Mucosa of gallbladder (tissue), 1 donor: ENCODE measurements at regions not wholly inside any gene's neighbourhood (a gene's known extent, or its start where the extent isn't known, plus 50 kb on each side); places are given as distances from the start of the nearest gene placed in this dataset.

Source experiments
- DNase-seq: peaks from one replicate; pipeline ENCODE4 v3.0.0-alpha.2; 2020; ENCODE audit warnings: low spot score
- donor health status: DM: no; HTN: no; CAD: no.

DNA sequence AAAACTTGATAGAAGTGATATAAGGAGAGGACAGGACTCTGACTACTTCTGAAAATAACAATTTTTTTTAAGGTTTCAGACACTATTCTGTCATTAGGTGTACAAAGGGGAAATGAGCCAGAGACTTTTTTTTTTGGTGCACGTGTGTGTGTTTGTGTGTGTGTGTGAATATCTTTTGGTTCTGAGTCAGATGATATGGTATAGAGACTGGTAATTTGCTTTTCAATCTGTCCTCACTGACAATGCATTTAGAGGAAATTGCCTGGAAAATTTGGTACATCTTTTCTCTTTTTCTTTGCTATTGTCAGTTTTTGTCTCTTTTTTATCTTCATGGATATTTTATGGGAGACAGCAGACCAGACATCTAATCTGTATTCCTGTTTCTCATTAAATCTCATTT, 59.3 kb downstream of the DDIT4L start:
- DNase-seq: no peak

DNA sequence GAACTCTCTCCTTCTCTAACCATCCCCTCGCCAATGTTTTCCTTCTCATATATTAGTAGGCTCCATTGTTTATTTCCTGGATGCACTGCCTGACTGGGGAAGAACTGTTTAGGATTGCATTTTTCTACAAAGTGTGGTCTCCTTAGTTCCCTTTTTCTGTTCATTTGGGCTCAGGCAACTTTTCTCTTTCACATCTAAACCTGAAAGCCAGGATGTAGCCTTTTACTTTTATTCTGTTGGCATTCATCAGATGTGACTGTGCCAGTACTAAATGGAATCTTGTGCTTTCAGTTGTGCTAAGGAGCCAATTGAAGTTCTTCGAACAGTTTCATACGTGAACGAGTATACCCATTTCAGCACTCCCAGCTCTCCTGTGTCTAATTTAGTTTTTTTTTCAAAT, 59.8 kb downstream of the DDIT4L start:
- DNase-seq: no peak

DNA sequence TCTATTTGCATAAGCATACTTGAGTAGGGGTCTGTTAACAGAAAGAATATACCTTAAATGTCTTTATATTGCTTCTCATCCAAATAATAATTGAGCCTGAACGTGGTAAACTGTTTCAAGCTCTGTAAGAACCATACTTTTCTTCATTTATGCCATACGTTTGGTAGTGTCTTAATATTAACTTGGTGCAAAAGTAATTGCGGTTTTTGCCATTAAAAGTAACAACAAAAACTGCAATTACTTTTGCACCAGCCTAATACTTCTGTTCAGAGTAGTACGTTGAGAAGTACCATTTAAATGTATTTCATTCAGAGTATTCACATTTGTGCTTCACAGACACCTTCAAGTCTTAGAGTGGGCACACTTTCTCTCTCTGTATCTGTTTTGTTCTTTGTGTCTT, 60.5 kb downstream of the DDIT4L start:
- no peak for DNase-seq

DNA sequence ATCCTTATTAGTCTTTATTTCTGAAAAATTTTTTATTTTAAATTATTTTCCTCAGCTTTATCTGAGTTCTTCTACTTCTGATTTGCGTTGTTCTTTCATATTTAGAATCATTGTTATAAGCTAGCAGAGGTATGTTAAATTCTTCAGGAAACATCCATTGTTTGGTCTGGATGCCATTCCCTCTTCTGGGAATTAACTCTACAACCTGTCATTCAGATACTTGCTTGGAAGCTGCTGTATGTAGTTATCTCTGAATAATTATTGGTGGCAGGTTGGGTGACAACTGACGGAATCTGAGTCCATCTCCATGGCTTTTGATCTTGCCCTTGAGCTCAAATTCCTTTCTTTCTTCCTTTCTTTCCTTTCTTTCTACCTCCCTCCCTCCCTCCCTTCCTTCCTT, 61.9 kb downstream of the DDIT4L start:
- DNase-seq: no peak

DNA sequence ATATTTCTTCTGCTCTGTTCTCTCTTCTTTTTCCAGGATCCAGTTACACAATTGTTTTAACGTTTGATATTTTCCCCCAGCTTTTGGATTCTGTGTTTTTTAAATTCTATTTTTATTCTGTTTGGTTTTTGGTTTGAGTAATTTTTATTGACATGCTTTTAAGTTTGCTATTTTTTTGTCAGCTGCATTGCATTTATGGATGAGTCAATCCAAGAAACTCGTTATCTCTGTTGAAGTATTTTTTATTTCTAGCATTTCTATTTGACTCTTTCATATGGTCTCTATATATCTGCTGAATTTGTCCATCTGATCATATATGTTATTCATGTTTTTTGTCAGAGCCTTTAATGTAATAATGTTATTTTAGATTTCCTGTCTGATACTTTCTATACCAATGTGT, 65.6 kb downstream of the DDIT4L start:
- DNase-seq: no peak

DNA sequence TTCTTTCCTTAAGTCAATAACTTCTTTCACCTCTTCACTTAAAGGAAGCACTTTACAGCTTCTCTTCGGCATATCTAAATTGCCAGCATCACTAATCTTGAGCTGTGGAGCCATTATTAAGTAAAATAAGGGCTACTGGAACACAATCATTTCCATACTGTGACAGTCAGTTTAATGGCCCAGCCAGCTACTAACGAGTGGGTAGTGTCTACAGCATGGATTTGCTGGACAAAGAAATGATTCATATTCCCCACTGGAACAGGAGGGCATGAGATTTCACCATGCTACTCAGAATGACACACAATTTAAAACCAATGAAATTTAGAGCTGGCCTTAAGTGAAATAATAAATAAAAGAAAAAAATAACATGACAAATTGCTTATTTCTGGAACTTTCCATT, 72.1 kb downstream of the DDIT4L start:
- DNase-seq: no peak

DNA sequence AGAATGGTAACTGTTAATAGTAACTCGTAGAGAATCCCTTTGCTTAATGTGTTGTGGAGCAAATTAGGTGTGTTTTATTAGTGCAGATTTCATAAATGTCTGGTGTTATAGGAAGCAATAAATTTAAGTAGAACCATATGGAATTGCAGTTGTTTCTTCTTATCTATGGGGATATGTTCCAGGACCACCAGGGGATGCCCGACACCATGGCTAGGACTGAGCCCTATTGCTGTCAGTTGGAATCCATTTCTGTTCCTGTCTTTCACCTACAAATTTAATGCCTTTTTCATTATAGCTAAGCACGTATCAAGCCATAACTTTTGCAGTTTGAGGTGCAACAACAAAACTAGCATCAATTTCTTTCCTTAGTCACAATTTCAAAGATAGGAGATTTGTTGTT, 72.5 kb downstream of the DDIT4L start:
- no peak for DNase-seq

DNA sequence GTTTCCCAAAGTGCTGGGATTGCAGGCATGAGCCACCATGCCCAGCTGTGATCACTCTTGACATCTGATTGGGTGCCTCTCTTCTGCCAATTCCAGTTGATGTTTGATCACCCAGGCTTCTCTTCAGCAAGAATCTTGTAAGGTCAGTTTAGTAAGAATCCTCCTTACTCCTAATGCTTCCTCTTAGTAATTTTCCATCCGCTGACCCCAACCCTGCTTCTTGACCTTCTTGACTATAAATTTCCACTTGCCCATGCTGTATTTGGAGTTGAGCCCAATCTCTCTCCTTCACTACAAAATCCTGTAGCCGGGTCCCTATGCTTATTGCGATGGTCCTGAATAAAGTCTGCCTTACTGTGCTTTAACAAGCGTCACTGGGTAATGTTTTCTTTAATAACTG, 75.4 kb downstream of the DDIT4L start:
- DNase-seq: no peak

DNA sequence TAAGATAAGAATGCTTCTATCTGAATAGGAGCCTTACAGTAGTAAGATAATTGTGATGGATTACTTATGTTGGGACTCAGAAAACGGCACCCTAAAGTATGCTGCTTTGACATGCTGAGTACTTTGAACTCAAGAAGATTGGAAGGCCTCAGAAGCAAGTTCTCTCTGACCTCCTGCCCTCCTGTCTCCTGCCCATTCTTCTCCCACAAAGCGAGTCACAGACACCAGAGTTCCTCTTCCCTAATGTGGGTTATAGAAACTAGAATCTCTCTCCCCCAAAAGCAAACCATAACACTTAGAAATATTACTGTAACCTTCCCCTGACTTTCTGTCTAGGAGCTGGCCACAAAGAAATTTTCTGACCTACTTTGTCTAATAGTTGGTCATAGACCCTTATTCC, 76.5 kb downstream of the DDIT4L start:
- no peak for DNase-seq

DNA sequence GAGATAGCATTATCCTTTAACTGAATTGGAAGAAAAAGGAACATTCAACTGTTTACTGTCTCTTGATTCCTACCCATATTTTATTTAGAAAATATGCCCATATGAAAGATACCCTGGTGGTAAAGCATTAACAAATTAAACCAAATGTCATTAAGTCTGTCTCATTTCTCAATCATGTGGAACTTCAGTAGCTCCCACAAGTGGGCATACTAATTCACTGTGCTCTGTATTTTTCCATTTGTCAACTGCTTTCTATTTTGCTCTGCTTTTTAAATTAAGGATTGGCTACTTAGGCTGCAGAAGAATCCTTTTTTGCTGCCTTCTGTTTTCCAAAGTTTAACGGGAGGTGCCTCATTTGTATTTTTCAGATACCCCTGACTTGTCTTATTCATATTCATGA, 77.2 kb downstream of the DDIT4L start:
- DNase-seq: no peak

DNA sequence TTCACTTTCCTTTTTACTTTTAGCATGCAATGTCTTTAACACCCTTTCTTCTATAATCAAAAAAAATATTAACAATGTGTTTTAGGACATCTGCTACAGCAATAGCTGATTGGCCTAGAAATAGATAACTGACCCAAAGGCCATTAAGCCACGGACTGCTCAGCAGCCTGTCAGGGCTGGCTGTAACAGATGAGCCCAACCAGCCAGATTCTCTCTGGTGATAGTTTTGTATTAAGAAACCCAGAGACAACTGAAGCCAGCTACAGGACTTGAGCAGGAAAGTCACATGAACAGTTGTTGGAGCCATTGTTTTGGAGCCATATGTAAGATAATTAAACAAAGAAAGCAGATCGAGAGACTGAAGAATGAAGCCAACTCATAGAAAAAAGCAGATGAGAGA, 80.3 kb downstream of the DDIT4L start:
- no peak for DNase-seq

DNA sequence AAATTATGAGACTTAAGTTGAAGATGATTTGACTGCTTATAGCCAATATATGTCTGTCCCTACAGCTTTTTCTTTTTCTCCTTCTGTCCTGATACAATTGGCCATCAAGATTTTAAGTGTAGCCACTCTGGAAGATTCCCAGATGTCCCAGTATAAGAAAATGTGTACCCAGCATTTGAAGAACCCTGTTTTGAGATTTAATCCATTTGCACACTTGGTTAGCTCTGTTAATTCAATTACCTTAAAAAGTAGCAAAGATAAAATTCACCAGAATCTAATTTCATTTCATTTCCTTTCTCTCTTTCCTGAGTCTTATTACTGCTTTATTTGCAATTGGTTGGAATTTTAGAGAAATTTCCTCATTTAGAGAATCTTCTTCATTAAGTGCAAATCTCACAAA, 81.4 kb downstream of the DDIT4L start:
- DNase-seq: no peak

DNA sequence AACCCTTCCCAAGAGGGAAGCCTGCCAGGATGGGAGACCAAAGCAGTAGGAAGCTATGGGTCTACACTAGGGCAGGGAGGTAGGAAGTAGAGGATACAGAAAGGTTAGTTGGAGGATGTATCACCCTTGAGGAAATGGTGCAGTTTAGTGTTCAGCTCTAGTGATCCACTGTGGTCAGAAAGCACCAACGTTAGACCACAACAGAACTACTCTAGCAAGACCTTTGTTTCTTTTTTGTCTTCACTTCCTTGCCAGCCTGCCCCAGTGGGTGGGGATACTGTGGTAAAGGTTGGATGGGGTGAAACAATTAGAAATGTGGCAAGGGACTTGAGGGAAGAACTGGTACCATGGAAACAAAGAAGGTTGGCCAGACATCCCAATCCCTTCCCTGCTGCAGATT, 83.3 kb downstream of the DDIT4L start:
- DNase-seq: no peak

DNA sequence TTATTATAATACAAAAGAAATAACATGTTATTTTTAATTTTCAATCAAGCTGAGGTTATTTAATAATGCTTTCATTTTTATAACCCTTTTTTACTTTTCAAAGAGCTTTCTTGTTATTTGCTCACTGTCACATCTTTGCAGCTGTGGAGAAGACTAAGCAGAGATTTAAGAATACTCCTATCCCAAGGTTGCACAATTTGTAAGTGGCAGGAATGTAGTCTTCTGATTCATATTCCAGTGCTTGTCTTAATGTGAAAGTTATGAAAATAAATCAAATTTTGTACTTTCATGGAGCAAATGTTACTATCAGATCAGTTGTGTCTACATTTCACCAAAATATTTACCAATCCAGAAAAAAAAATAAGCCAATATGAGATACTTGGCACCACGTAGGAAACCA, 86.6 kb downstream of the DDIT4L start:
- DNase-seq: no peak

DNA sequence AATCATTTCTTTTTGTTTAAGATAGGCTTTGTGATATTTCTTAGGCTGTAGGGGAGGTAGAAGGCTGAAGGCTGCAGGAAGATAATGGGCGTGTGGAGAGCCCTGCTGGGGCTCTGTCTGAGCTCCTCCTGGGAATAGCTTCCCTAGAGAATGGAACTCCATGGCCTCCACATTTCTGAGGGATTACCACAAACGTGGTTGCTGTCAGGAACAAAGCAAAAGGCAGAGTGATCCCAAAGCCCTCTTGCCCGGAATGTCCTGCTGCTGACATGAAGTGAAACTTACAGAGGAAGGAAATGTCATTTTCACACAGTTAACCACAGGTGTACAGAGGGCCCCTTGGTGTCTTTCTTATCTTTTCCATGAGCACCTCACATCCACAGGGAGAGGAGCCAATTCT, 89.3 kb downstream of the DDIT4L start:
- DNase-seq: no peak

DNA sequence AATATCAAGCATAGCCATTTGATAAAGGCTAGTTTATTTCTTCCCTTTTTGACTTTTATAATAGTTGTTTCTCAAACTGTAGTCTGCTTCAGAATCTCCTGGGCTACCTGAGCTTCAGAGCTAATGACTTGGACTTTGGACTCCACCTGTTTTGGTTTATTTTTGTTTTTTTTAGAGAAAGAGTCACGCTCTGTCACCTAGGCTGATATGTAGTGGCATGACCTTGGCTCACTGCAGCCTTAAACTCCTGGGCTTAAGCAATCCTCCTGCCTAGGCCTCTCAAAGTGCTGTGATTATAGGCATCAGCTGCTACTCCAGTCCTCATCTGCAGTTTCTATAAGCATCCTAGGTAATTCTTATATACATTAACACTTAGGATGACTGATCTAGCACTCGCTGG, 90.5 kb downstream of the DDIT4L start:
- no peak for DNase-seq

DNA sequence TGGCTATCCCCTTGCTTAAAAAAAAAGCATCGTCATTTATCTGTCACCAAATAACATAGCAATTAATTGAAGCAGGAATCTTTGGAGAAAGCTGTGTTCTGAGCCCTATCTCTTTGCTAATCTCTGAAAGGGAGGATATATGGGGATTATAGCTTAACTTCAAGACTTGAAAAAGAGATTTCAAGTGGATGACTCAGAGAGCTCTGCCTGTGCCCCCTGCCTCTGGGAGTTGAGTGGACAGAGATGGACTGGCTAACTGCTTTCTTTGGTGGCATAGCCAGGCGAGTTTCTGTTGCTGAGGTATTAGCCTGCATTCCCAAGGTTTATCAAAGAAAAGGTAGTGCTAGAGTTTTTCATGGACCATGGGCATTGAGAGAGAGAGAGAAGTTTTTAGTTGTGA, 91.6 kb downstream of the DDIT4L start:
- no peak for DNase-seq

DNA sequence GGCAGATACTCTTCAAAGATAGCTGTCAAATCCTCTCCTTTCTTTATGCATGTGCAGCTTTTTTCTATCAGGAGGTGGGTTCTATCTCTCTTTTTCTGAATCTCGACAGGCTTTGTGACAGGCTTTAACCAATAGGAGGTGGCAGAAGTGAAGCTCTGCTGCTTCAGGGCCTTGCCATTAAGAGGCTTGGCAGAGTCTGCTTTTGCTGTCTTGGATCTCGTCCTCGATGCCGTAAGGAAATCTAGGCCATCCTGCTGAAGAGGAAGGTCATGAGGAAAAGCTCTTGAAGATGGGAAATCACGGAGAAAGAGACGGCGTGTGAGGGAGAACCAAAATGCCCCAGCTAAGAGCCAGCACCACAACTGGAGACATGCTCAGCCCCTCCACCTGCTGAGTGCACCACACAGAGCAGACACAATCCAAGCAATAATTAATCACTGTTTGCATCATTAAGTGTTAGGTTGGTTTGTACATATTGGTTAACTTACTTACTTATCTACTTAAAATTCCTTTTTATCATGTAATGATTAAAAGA, 92.2 kb downstream of the DDIT4L start:
- DNase-seq: no peak

DNA sequence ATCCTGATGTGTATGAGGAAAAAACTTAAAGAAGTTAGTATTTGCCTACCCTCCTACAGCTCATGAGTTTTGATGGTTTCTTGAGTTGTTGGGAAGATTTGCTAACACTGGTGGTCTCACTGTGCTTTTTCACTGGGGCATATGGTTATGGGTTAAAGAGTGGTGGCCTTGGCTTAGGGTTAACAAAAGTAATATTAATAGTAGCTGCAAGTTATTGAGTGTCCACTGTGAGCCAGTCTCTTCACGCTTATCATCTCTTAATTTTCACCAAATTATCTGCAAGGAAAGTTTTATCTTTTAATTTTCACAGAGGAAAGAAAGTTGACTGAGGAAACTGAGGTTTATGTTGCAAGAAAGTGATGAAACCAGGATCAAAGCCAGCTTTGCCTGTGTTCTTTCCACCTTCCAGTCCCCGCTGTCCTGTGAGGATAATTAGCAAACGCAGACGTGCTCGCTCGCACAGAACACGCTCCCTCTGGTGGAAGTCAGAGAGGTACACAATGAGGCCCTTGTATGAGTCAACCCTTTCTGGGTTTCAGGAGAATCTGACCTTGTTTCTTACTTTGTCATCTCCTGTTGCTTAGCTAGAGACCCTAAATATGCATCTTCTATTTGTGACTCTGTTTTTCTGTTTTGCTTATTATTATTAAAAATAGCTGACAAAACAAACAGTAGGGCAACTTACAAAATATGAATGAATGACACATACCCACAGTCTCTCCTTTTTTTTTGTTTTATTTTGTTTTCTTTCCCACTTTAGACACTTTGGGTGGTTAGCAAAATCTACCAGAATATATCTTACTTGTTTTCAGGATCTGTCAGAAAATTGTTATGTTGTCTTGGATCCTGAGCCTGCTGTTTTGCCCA, 94.3 kb downstream of the DDIT4L start:
- DNase-seq: peak; percentile 57

DNA sequence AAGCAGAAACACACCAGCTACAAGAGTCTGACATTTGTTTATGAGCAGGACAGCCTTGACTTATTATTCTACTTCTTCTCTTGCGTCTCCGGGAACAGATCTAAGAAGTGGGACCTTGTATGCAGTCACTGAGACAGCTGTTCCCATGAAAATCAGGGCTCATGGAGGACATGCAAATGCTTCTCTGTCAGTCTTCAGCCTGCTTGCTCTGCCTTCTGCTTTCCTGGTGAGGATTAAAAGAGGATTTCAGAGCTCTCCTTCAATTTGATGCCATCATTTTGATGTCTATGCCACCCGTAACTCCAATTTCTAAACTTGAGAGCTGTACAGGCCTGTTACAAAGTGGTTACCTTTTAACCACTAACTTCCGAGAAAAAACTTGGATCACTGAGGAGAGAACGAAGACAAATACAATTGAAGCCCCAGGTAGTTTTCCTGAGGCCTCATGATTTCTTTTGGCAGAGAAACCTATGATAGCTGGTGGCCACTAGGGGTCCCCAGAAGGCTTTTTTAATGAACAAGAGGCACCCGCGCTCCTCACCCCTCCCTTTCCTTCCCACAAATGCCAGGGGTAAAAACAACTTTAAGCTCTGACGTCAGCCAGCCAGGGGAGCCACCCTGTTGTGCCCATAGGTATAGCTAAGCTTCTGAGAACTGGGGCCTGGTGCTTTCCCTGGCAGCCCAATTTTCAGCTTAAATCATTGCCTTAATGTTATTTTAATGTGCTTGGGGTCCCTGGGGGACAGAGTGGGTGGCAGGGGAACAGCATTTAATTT, 97.0 kb downstream of the DDIT4L start:
- peak; percentile 77 for DNase-seq

DNA sequence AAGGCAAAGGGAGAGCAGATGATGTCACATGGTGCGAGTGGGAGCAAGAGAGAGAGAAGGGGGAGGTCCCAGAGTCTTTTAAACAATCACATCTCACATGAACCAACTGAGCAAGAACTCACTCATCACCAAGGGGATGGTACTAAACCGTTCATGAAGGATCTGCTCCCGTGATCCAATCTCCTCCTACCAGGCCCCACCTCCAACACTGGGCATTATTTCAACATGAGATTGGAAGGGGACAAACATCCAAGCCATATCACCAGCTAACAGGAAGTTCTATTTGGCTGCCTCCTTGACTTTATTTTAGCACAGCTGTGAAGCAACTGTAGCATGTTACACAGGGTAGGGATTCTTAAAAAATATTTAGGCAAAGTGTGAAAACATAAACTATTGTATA, 102.5 kb downstream of the DDIT4L start:
- DNase-seq: no peak

DNA sequence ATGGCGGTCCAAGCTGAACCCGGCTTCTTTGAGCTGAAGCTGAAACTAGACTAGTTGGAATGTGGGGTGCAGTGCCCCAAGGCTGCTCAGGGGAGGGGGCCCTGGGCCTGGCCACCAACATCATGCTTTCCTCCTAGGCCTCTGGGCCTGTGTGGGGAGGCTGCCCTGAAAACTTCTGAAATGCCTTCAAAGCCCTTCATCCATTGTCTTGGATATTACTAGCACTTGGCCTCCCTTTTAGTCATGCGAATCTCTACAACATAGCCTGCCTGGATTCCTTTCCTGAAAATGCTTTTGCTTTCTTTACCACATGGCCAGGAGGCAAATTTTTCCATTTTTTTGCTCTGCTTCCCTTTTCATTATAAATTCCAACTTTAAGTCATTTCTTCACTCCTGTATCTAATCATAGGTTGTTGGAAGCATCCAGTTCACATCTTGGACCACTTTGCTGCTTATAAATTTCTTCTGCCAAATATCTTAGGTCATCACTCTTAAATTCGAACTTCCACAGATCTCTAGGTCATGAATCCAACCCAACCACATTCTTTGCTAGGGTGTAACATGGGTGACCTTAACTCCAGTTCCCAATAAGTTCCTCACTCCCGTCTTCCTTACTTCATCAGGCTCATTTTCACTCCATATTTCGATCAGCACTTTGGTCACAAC, 103.4 kb downstream of the DDIT4L start:
- DNase-seq: no peak

DNA sequence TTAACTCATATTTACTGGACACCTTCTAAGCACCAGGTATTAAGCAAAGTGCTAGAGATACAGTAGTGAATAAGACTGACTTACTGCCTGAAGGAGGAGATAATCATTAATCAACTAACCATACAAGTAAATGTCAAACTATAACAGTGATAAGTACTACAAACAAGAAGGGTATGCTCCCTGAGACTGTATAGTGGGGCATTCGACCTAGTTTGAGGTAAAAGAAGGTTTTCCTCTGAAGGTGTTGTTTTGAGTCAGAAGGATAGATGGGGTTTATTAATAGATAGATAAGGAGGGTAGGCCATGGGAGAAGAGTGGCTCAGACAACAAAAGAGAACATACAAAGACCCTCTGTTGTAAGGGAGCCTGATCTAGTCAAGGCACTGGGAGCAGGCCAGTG, 105.4 kb downstream of the DDIT4L start:
- no peak for DNase-seq
